ENCODE measurements at regions not wholly inside any gene's neighbourhood (a gene's known extent, or its start where the extent isn't known, plus 50 kb on each side); places are given as distances from the start of the nearest gene placed in this dataset.

- no peak for TF ChIP-seq CTCF (IDR thresholded peaks at IDR 0.05)
- no peak for TF ChIP-seq EZH2 (IDR thresholded peaks at IDR 0.05; ENCODE audit: borderline replicate concordance, insufficient read depth, low read depth, low read length, poor library complexity, severe bottlenecking)
Measured at GRCh38 chr11:97087419-97087818, 697.6 kb downstream of the JRKL start.
